ENCODE measurements at regions not wholly inside any gene's neighbourhood (a gene's known extent, or its start where the extent isn't known, plus 50 kb on each side); places are given as distances from the start of the nearest gene placed in this dataset.

GRCh38 chr12:131471946-131472732, 238.8 kb upstream of the SFSWAP start:
- no peak overlapping the region for H2AK5ac ChIP-seq (ENCODE audit: low read depth, low read length)
- TF ChIP-seq, protein P1, sequence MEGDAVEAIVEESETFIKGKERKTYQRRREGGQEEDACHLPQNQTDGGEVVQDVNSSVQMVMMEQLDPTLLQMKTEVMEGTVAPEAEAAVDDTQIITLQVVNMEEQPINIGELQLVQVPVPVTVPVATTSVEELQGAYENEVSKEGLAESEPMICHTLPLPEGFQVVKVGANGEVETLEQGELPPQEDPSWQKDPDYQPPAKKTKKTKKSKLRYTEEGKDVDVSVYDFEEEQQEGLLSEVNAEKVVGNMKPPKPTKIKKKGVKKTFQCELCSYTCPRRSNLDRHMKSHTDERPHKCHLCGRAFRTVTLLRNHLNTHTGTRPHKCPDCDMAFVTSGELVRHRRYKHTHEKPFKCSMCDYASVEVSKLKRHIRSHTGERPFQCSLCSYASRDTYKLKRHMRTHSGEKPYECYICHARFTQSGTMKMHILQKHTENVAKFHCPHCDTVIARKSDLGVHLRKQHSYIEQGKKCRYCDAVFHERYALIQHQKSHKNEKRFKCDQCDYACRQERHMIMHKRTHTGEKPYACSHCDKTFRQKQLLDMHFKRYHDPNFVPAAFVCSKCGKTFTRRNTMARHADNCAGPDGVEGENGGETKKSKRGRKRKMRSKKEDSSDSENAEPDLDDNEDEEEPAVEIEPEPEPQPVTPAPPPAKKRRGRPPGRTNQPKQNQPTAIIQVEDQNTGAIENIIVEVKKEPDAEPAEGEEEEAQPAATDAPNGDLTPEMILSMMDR (IDR thresholded peaks at IDR 0.05; ENCODE audit: control extremely low read depth in 1 of 3, insufficient read depth in 1 of 3, low read depth in 1 of 3, low read length in 3 of 3) = peak in 1 of 3 experiments; percentile 5; a peak in 1 of 4 replicates
- TF ChIP-seq SP2 (IDR thresholded peaks at IDR 0.05; ENCODE audit: low read length) (no peak), SUZ12 (IDR thresholded peaks at IDR 0.05; ENCODE audit: low read length) (no peak)
- TF ChIP-seq, protein P2, sequence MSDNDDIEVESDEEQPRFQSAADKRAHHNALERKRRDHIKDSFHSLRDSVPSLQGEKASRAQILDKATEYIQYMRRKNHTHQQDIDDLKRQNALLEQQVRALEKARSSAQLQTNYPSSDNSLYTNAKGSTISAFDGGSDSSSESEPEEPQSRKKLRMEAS (IDR thresholded peaks at IDR 0.05) = no peak
- no peak overlapping the region for H2BK120ac ChIP-seq (replicated peaks; ENCODE audit: low read depth, low read length)
- ChIA-PET POLR2A (ENCODE audit: partially characterized antibody) (interaction anchor here (0.7 to 1.2 kb wide), 2 partner anchors 17 to 595 kb away, joined by 3 to 4 read pairs; no protein-coding TSS in a partner anchor), CTCF (ENCODE audit: partially characterized antibody) (interaction anchor here (0.7 to 1.4 kb wide), 4 partner anchors 18 to 369 kb away, joined by 3 to 5 read pairs (median 3); no protein-coding TSS in a partner anchor)
- H3K4ac ChIP-seq (replicated peaks; ENCODE audit: insufficient read length, low read depth, low read length) = no peak overlapping the region
- no peak overlapping the region for H3K27ac ChIP-seq (ENCODE audit: low read depth, low read length)
- no peak overlapping the region for H2BK15ac ChIP-seq (ENCODE audit: low read length)
- FAIRE-seq (no peak), DNase-seq (ENCODE audit: low read depth in 1 of 2, low spot score in 2 of 2) (no peak)
- no peaks in the 10 kb centered on the region for H3K9me3 ChIP-seq (ENCODE audit: insufficient read depth in 2 of 2, low read depth in 1 of 2, low read length in 1 of 2)
- no peaks in the 10 kb centered on the region for H3K27me3 ChIP-seq (replicated peaks in 1 of 4; ENCODE audit: control insufficient read depth in 3 of 4, extremely low read depth in 1 of 4, insufficient read depth in 3 of 4, low read length in 3 of 4)
- no peak overlapping the region for H3K14ac ChIP-seq (ENCODE audit: insufficient read length)
- H4K5ac ChIP-seq (ENCODE audit: insufficient read length, low read depth, low read length) = no peak overlapping the region
- H3K23me2 ChIP-seq (ENCODE audit: low read depth, low read length) = no peaks in the 10 kb centered on the region
- H3K79me1 ChIP-seq (ENCODE audit: low read depth, low read length) = no peaks in the 10 kb centered on the region
- no peak overlapping the region for H2AFZ ChIP-seq (ENCODE audit: low read length)
- no peaks in the 10 kb centered on the region for H3K36me3 ChIP-seq (ENCODE audit: control insufficient read depth in 2 of 4, insufficient read depth in 4 of 4, low read length in 3 of 4)
- H3K4me1 ChIP-seq (replicated peaks in 1 of 4; ENCODE audit: control insufficient read depth in 3 of 4, insufficient read depth in 4 of 4, low read length in 3 of 4) = no peaks in the 10 kb centered on the region; a peak in 1 of 7 replicates
- H3K56ac ChIP-seq (replicated peaks; ENCODE audit: insufficient read length, low read depth, low read length) = no peak overlapping the region
- no peak overlapping the region for H4K8ac ChIP-seq (ENCODE audit: extremely low read depth, insufficient read depth, low read length)
- H3K23ac ChIP-seq (ENCODE audit: insufficient read length) = no peak overlapping the region
- no peak overlapping the region for H3K4me3 ChIP-seq (ENCODE audit: extremely low read depth in 1 of 4, insufficient read depth in 2 of 4, low read depth in 3 of 4, low read length in 4 of 4)
- no peak overlapping the region for H2BK5ac ChIP-seq (ENCODE audit: low read depth, low read length)
- H4K91ac ChIP-seq (replicated peaks; ENCODE audit: insufficient read length, low read length) = no peak overlapping the region
- 87% methylated on average over 20 of the region's 21 CpGs; no CpG with 5 or more reads in 1 of the 2 experiments for WGBS, 2 experiments (ENCODE audit: extremely low coverage in 1 of 2, insufficient coverage in 1 of 2, insufficient read length in 1 of 2, insufficient replicate concordance in 2 of 2, low coverage in 1 of 2, low lambda C conversion rate in 2 of 2, missing lambda C conversion rate in 1 of 2)
- no peaks in the 10 kb centered on the region for H4K20me1 ChIP-seq (replicated peaks in 1 of 2; ENCODE audit: control insufficient read depth in 1 of 2, insufficient read depth in 2 of 2, low read length in 2 of 2)
- no peak overlapping the region for H2BK20ac ChIP-seq (ENCODE audit: low read length)
- peak overlapping the region; percentile 17; the same call in 1 of the 2 replicates for H2BK12ac ChIP-seq (ENCODE audit: low read depth, low read length)
- H3K4me2 ChIP-seq (ENCODE audit: insufficient read depth in 1 of 2, low read depth in 2 of 2, low read length in 2 of 2) = no peak overlapping the region
- H3K18ac ChIP-seq (ENCODE audit: extremely low read depth, low read length) = no peak overlapping the region
- H3K79me2 ChIP-seq (ENCODE audit: control insufficient read depth in 1 of 2, insufficient read depth in 2 of 2, low read length in 2 of 2) = no peaks in the 10 kb centered on the region
- H3K9ac ChIP-seq (replicated peaks in 1 of 4; ENCODE audit: extremely low read depth in 1 of 4, low read depth in 3 of 4, low read length in 3 of 4) = no peak overlapping the region

Data from H1 (cell line).